Natural killer cell (primary cell): ENCODE measurements at regions not wholly inside any gene's neighbourhood (a gene's known extent, or its start where the extent isn't known, plus 50 kb on each side); places are given as distances from the start of the nearest gene placed in this dataset.

Experiments
- ATAC-seq, 3 donors: fragments of 150-1000 bp in 2 of 3; fragments of 200-7000 bp in 1 of 3; cut with Tn5 transposase; 1 replicate in 1 of 3; 2 replicates in 2 of 3; pipeline ENCODE4 v1.10.0; 2021; ENCODE audit warnings: mild to moderate bottlenecking in 2 of 3, moderate library complexity in 2 of 3
- DNase-seq, 2 donors: peaks; one replicate each; pipeline versions ENCODE4 v3.0.0 to v3.0.0-alpha.2; 2013 to 2021; ENCODE audit warnings: mixed read lengths in 1 of 2
- H3K27ac ChIP-seq: one replicate; pipeline ENCODE4 v1.5.1; 2013; ENCODE audit warnings: mild to moderate bottlenecking, low read length
- H3K27me3 ChIP-seq: one replicate; pipeline ENCODE4 v1.6.1; 2013; ENCODE audit warnings: low read length; ENCODE audit not compliant: control insufficient read depth, insufficient read depth
- H3K36me3 ChIP-seq: one replicate; pipeline ENCODE4 v1.6.1; 2013; ENCODE audit warnings: low read length; ENCODE audit not compliant: control insufficient read depth, insufficient read depth
- H3K4me1 ChIP-seq: one replicate; pipeline ENCODE4 v1.6.1; 2013; ENCODE audit warnings: low read length; ENCODE audit not compliant: control insufficient read depth, insufficient read depth
- H3K4me3 ChIP-seq: one replicate; pipeline ENCODE4 v1.5.1; 2013; ENCODE audit warnings: low read length
- H3K9me3 ChIP-seq: one replicate; pipeline ENCODE4 v1.6.1; 2013; ENCODE audit warnings: low read length; ENCODE audit not compliant: control insufficient read depth, insufficient read depth
- H3K27ac Mint-ChIP-seq, 2 donors: one replicate each; pipeline ENCODE4 v1.8.0; 2022; ENCODE audit warnings: mild to moderate bottlenecking in 2 of 2, mixed read lengths in 2 of 2, moderate library complexity in 1 of 2
- H3K27me3 Mint-ChIP-seq, 2 donors: one replicate each; pipeline ENCODE4 v1.8.0; 2022; ENCODE audit warnings: low read depth in 2 of 2, mixed read lengths in 2 of 2
- H3K36me3 Mint-ChIP-seq: one replicate; pipeline ENCODE4 v1.8.0; 2022; ENCODE audit warnings: mixed read lengths
- H3K4me1 Mint-ChIP-seq, 2 donors: one replicate each; pipeline ENCODE4 v1.8.0; 2022; ENCODE audit warnings: mixed read lengths in 2 of 2
- H3K4me3 Mint-ChIP-seq: one replicate; pipeline ENCODE4 v1.8.0; 2022; ENCODE audit warnings: mild to moderate bottlenecking, moderate library complexity, mixed read lengths
- H3K9me3 Mint-ChIP-seq, 2 donors: one replicate each; pipeline ENCODE4 v1.8.0; 2022; ENCODE audit warnings: mixed read lengths in 2 of 2
- WGBS: methylation state at CpG from one replicate; pipeline ENCODE4 v1.1.7; 2013; ENCODE audit warnings: missing lambda C conversion rate; ENCODE audit not compliant: insufficient coverage; 5-methylcytosine and 5-hydroxymethylcytosine counted together
- intact Hi-C: fragments of 100-400 bp; cut with micrococcal nuclease; formaldehyde crosslinking; loops from one replicate; pipeline ENCODE4 v1.14.2; 2022
- TF ChIP-seq, protein P1 (sequence below): fragments of 200-600 bp; IDR thresholded peaks from one replicate; pipeline ENCODE4 v1.8.0; 2022; ENCODE audit warnings: antibody characterized with exemption

DNA sequence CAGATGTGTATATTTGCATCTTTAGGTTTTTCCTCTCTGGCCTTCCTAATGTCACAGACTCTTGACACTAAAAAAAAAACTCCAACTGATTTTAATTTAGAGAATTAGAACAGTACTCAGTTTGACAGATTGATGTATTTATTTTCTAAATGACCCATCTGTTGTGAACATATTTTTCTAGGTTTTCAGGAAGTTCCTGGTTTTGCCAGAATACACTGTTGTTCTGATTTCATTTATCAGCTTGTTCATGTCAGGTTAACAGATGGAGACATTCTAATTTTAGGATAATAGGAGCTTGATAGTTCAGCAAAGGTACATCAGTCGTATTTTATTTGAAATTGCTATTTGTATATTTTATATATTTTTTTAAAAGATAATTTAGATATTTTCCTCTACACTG is 133.4 kb downstream of the TANC2 start:
- H3K36me3 Mint-ChIP-seq: no peaks in the 10 kb centered on the region
- no peak overlapping the region for H3K27ac ChIP-seq
- H3K9me3 ChIP-seq: no peaks in the 10 kb centered on the region
- intact Hi-C loops: no loop called here
- ATAC-seq: no peak
- no peaks in the 10 kb centered on the region for H3K4me1 ChIP-seq
- WGBS: no CpG with 5 or more reads among the region's 1 CpG
- H3K9me3 Mint-ChIP-seq: no peaks in the 10 kb centered on the region
- H3K4me1 Mint-ChIP-seq: peaks cover 7 to 18% of the 10 kb centered on the region in 2 donors
- H3K27me3 ChIP-seq: no peaks in the 10 kb centered on the region
- H3K27me3 Mint-ChIP-seq: no peaks in the 10 kb centered on the region
- DNase-seq: no peak
- H3K36me3 ChIP-seq: no peaks in the 10 kb centered on the region
- no peak overlapping the region for H3K4me3 Mint-ChIP-seq
- TF ChIP-seq, protein P1, sequence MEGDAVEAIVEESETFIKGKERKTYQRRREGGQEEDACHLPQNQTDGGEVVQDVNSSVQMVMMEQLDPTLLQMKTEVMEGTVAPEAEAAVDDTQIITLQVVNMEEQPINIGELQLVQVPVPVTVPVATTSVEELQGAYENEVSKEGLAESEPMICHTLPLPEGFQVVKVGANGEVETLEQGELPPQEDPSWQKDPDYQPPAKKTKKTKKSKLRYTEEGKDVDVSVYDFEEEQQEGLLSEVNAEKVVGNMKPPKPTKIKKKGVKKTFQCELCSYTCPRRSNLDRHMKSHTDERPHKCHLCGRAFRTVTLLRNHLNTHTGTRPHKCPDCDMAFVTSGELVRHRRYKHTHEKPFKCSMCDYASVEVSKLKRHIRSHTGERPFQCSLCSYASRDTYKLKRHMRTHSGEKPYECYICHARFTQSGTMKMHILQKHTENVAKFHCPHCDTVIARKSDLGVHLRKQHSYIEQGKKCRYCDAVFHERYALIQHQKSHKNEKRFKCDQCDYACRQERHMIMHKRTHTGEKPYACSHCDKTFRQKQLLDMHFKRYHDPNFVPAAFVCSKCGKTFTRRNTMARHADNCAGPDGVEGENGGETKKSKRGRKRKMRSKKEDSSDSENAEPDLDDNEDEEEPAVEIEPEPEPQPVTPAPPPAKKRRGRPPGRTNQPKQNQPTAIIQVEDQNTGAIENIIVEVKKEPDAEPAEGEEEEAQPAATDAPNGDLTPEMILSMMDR: no peak
- no peak overlapping the region for H3K27ac Mint-ChIP-seq
- H3K4me3 ChIP-seq: no peak overlapping the region

DNA sequence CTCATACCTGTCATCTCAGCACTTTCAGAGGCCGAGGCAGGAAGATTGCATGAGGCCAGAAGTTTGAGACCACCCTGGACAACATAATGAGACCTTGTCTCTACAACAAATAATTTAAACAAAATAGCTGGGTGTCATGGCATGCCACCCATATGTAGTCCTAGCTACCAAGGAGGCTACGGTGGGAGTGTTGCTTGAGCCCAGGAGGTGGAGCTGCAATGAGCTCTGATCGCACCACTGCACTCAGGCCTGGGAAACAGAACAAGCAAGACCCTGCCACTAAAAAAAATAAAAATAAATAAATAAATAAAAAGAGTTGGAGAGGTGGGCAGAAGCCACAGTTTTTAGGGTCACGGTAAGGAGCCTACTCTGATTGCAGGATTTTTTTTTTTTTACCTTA is 136.0 kb downstream of the TANC2 start:
- intact Hi-C loops: no loop called here
- TF ChIP-seq, protein P1: no peak
- WGBS: 94% methylated on average over 2 of the region's 4 CpGs

DNA sequence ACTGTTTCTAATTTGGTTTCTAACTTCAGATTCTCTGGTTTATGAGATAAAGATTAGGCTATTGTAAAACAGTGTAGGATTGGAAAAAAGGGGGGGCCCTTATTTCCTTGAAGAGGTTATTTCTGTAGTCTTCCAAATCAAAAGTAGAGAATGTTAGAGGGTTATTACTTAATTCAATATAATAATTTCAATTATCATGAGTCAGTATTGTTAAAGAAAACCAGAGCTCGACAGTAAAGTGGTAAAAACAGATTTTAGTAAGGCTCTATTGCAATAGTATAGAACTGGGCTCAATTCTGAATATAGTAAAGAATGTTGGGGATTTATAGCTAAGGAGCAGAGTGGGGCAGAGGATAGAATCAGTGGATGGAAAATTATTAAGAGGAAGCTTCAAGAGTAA is 140.0 kb downstream of the TANC2 start:
- no peak for DNase-seq
- H3K27ac ChIP-seq: no peak overlapping the region
- TF ChIP-seq, protein P1: no peak
- H3K9me3 Mint-ChIP-seq: no peaks in the 10 kb centered on the region
- H3K27ac Mint-ChIP-seq: no peak overlapping the region
- H3K27me3 Mint-ChIP-seq: no peaks in the 10 kb centered on the region
- no peaks in the 10 kb centered on the region for H3K36me3 ChIP-seq
- intact Hi-C loops: no loop called here
- no peaks in the 10 kb centered on the region for H3K9me3 ChIP-seq
- H3K36me3 Mint-ChIP-seq: no peaks in the 10 kb centered on the region
- H3K4me1 Mint-ChIP-seq: no peaks in the 10 kb centered on the region
- H3K4me3 Mint-ChIP-seq: no peak overlapping the region
- ATAC-seq: no peak
- H3K4me3 ChIP-seq: no peak overlapping the region
- H3K4me1 ChIP-seq: no peaks in the 10 kb centered on the region
- H3K27me3 ChIP-seq: no peaks in the 10 kb centered on the region
- 82% methylated on average over 1 of the region's 1 CpG for WGBS

More for the DNA sequence above, 136.0 kb downstream of the TANC2 start:
- H3K27me3 Mint-ChIP-seq: no peaks in the 10 kb centered on the region
- H3K27ac Mint-ChIP-seq: no peak overlapping the region
- no peaks in the 10 kb centered on the region for H3K36me3 Mint-ChIP-seq
- no peak for DNase-seq
- Histone ChIP-seq H3K27me3 (no peaks in the 10 kb centered on the region), H3K27ac (no peak overlapping the region), H3K4me3 (no peak overlapping the region), H3K9me3 (no peaks in the 10 kb centered on the region), H3K4me1 (no peaks in the 10 kb centered on the region), H3K36me3 (no peaks in the 10 kb centered on the region)
- peaks cover 0 to 6% of the 10 kb centered on the region in 2 donors for H3K4me1 Mint-ChIP-seq
- no peak overlapping the region for H3K4me3 Mint-ChIP-seq
- no peaks in the 10 kb centered on the region for H3K9me3 Mint-ChIP-seq
- no peak for ATAC-seq

DNA sequence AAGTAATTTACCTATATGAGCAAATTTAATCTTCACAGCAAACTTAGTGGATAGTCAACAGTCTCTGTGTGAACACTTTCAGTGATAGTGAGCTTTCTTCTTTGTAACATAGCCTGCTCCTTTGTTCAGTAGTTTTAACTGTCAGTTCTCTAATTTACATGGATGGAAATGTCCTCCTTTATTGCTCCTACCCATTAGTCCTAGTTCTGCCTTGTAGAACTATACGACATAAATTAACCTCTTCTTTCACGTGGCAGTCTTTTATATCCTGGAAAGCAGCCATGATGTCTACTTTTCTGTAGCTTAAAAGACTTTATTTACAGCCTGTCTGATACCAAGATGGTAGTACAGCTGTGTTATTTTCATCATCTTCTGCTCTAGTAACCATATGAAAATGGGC is 143.6 kb downstream of the TANC2 start:
- DNase-seq (no peak), ATAC-seq (no peak)
- no peak overlapping the region for H3K27ac Mint-ChIP-seq
- intact Hi-C loops: no loop called here
- Histone ChIP-seq H3K36me3 (no peaks in the 10 kb centered on the region), H3K4me1 (no peaks in the 10 kb centered on the region), H3K27ac (no peak overlapping the region), H3K9me3 (no peaks in the 10 kb centered on the region), H3K27me3 (no peaks in the 10 kb centered on the region), H3K4me3 (no peak overlapping the region)
- no peaks in the 10 kb centered on the region for H3K9me3 Mint-ChIP-seq
- no peak overlapping the region for H3K4me3 Mint-ChIP-seq
- WGBS: 93% methylated on average over 2 of the region's 2 CpGs
- no peaks in the 10 kb centered on the region for H3K36me3 Mint-ChIP-seq
- H3K4me1 Mint-ChIP-seq: peaks cover 0 to 5% of the 10 kb centered on the region in 2 donors
- TF ChIP-seq, protein P1: no peak
- no peaks in the 10 kb centered on the region for H3K27me3 Mint-ChIP-seq
